ENCODE measurements at regions not wholly inside any gene's neighbourhood (a gene's known extent, or its start where the extent isn't known, plus 50 kb on each side); places are given as distances from the start of the nearest gene placed in this dataset.

GRCh38 chr11:127071606-127072005 is 71.0 kb upstream of the KIRREL3 start:
- no peak for TF ChIP-seq CTCF (IDR thresholded peaks at IDR 0.05; ENCODE audit: low read depth, low read length)
- TF ChIP-seq EZH2phosphoT487 (IDR thresholded peaks at IDR 0.05; ENCODE audit: low read depth), result no peak

Measured in OCI-LY3 (cell line).